Activated CD4-positive, alpha-beta T cell treated with anti-CD3 and anti-CD28 coated beads, Interleukin-2, amount 50 U/mL, for 4 hours (primary cell): ENCODE measurements at regions not wholly inside any gene's neighbourhood (a gene's known extent, or its start where the extent isn't known, plus 50 kb on each side); places are given as distances from the start of the nearest gene placed in this dataset.
"Not testable (repeated sequence)": the region's sequence is repeated elsewhere in the genome, so short reads cannot be mapped to it uniquely, and the experiment has no call there.

ENCODE experiments used
- DNase-seq, 2 experiments: peaks; one replicate each; pipeline ENCODE4 v3.0.0-alpha.2; 2020

GRCh38 chr1:58051187-58051586, 495.3 kb downstream of the OMA1 start:
- DNase-seq = not testable (repeated sequence)

- DNase-seq = peak in 1 of 2 experiments; percentile 5
These were observed 499.2 kb downstream of the OMA1 start for GRCh38 chr1:58047265-58047858.

- no peak for DNase-seq
These were observed 501.3 kb downstream of the OMA1 start for GRCh38 chr1:58045094-58045705.

- DNase-seq = no peak
These were observed 504.9 kb downstream of the OMA1 start for GRCh38 chr1:58041621-58042020.

DNA sequence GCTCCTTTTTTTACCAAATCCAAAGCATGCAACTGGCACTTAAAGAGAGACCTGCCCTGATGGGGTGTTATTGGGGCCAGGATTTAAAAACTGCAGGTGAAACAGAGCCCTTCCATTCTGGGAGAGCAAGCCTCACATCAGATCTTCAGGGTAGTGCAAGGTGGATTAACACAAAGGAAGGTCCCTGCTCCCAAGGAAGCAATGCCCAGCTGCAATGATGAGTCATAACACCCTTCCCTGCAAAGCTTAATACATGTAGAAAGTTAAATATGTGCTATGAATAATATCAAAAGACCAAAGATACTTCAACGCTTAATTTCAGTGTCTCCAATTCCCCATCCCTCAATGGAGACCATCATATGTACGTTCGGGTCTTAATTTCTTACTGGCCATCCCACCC, 508.0 kb downstream of the OMA1 start:
- DNase-seq = no peak

DNA sequence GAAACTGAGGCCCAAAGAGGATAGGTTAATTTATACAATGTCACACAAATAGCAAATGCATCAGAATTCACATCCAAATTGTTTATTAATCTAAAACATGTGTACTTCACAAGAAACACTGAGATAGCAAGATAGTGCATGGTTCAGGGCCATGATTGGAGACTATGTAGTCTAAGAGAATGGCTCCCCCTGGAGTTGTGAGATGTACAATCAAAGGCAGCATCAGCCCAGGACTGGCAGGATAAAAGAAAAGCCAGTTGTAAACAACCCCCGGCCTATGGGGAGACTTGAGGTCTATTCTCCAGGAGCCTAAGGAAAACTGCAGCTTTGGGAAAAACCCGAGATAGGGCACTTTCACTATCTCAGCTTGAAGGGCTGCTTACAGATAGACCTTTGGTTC, 511.0 kb downstream of the OMA1 start:
- no peak for DNase-seq

DNA sequence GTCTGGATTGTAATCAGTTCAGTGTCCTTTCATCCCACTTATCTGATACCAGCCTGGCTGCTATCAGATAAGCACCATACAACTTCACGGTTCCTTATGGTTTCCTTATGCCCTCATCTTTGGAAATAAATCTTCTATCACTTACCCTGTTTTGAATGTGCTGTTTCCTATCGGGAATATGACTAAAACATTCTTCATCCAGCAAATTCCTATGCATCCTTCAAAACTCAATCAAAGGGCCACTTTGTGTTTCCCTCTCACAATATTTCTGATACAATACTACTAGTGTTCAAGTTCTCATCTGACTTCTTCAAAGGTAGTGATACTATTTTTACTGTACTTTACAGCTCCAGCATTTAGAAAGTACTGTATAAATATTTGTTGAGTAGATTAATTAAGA, 513.2 kb downstream of the OMA1 start:
- no peak for DNase-seq

GRCh38 chr1:58032611-58033073, 513.9 kb downstream of the OMA1 start:
- DNase-seq = no peak

GRCh38 chr1:58031416-58031815, 515.1 kb downstream of the OMA1 start:
- DNase-seq = no peak

GRCh38 chr1:58030456-58030855, 516.1 kb downstream of the OMA1 start:
- no peak for DNase-seq

GRCh38 chr1:58017641-58018040, 528.9 kb downstream of the OMA1 start:
- no peak for DNase-seq

DNA sequence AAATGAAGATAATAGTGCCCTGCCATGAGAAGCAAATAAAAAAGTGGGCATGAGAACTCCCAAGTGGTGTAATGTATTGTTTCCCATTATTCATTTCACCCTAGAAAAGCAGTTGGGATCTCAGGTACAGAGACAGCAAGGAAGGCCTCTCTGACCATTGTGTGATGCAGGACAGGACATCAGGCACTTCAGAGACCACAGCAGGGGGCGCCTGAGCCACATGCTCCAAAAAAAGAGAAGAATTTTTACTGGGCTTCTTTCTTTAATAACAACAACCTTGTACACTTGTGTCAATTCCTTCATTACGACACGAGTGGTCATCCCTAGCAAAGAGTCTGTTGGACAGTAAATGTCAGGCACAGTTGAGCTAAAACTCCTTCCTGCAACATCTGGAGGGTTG, 533.3 kb downstream of the OMA1 start:
- DNase-seq = no peak

DNA sequence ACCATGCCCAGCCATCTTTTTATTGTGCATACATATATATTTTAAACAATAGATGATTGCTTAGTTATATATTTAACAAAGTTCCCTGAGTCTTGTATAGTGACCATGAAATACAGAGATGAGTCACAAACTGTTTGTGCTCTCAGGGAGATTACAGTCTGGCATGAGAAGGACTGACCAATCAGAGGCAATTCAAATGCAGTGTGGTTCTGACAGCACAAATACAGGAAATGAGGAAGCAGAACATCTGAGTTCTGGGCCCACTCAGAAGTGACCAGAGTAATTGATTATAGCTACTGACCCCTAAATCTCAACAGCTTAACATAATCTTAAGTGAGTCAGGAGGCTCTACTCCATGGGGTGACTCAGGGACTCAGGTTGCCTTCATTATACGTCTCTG, 534.5 kb downstream of the OMA1 start:
- no peak for DNase-seq

DNA sequence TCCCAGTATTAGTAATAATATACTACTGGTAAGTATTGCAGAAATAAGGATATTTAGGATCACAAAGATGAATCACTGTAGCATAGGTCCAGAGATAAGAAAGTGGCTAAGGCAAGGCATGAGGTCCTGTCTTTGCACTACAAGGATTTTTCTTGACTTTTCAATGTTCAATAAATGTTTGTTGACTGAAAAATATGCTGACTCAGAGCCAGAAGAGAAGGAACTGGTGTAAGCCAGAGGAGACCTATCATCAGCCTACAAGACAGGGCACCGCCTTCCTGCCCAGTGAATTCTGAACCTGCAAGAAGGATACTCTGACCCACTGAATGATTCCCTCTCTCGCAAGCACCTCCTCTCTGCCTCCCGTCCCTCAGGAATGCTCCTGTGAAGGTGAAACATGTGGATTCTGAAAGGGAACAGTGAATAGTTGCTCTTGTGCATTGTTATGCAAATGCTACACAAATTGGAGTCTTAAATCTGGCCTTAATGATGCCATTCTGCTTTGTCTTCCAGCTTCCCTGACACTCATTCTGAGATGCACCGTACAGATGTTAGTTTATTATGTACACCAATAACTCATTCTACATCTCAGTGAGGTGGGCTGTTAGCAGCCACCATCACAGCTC, 540.0 kb downstream of the OMA1 start:
- DNase-seq = no peak

- no peak for DNase-seq
These were observed 541.3 kb downstream of the OMA1 start for GRCh38 chr1:58005212-58005611.

DNA sequence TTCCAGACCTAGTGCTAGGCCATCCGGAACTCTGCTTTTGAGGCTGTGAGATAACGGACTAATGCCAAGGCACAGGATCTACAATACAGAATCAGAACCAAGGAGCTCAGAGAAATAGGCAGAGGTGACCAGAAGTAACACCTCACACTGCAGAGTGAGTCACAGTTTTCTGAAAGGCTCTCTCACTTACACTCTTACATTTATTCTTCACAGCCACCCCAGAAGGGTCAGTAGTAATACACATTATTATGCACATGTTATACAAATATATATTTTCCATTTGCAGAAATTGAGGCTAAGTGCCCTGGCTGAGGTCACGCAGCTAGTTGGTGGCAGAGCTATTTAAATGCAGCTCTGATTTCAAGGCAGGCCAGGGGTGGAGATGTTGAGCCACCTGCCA, 542.5 kb downstream of the OMA1 start:
- no peak for DNase-seq

DNA sequence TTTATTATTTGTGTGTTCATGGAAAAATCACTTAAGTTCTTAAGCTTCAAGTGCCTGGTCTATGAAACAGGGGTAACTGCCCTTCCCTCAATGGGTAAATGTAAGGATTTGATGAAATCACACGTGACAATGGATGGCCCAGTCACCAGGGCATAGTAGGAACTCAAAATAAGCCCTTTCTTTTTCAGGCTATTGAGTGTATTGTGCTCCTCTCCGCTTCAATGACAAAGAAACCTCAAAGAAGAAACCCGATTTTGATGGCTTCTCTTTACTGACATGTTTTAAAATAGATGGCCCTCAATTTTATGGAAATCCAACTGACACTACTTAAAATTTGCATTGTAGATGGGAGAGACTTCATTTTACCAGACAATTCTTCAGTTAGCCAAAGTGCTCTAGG, 543.5 kb downstream of the OMA1 start:
- DNase-seq = no peak

- DNase-seq = no peak
These were observed 545.7 kb downstream of the OMA1 start for GRCh38 chr1:58000821-58001220.

DNA sequence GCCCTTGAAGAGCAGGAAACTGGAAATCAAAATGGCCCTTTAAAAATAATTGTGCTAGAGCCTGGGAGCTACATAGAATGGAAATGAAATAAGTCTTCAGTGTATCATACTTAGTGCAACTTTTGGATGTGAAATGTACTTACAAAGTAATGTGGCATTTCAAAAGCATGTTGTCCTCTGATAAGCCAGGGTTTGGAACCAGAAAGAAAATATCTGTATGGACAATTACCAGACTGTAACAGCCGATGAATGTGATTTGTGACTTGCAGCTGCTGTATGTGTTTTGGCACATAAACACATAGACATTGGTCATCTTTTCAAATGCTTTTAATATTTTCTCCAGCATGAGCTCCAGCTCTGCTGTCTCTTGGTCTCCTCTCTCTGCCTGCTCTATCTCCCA, 546.4 kb downstream of the OMA1 start:
- DNase-seq = no peak

DNA sequence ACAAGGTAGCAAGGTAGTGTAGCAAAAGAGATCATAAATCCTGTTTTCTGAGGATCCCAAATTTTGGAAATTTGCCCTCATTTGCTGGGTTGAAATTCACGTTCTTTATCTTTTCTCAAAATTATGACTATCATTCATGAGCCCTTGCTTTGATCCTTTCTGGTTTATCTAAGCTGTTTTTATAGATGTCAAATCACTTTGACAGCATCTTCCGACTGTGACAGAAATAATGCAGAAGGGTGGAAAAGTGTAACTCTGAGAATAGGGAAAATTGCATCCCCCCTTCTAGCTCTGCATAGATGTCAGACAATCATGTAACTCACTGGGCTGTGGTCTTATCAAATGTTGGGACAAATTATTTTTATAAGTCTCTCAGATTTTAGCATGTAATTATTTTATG, 550.1 kb downstream of the OMA1 start:
- DNase-seq = no peak

DNA sequence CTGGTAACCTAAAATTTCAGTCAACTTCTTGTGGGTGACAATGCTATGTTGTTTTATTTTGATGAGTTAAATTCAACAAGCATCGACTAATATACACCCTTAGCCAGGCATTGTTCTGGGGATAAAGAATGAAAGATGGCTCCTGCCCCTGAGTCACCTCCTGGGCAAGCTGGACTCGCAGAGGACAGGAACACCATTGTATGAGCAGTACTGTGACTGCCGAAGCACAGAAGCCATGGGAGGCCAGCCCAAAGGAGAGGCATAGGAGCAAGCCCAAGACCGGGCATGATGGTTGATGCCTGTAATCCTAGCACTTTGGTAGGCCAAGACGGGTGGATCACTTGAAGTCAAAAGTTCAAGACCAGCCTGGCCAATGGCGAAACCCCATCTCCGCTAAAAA, 555.2 kb downstream of the OMA1 start:
- no peak for DNase-seq

GRCh38 chr1:57989877-57990276, 556.6 kb downstream of the OMA1 start:
- no peak for DNase-seq

DNA sequence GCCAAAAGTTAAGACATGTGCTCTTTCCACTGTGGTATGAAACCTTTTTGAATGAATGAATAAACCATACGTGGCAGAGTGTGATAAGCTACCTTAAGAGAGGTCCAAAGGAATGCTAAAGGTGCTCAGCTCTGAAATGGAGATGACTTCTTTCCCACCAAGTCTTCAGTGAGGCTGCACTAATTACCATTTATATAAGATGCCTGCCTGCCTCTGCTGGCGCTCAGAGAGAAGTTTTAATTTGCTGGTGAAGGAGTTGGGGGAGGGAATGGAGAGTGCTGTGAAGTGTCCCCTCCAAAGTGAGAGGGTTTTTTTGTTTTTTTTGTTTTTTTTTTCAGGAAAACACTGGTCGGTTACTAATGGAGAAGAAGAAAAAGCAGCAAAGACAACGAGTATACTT, 559.0 kb downstream of the OMA1 start:
- no peak for DNase-seq

GRCh38 chr1:57986432-57986831, 560.1 kb downstream of the OMA1 start:
- DNase-seq = no peak

DNA sequence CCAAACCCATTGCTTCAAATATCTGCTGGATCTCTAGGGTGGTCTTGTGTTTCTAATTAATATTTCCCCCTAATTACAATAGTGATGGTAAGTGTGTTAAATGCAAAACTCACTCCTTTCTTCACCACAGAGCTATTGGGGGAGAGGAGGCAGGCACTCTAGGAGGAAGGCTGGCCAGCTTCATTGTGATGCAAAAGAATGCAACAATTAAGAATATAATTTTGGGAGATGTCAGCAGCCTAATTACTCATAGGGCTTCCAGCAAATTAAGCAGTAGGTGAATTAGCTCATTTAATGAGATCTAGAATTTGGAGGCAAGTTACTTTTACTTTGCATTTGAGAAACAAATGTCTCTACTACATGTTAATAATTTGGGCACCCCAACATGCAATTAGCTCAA, 560.4 kb upstream of the DAB1 start:
- DNase-seq = no peak
